HEK293 (cell line): ENCODE measurements at regions not wholly inside any gene's neighbourhood (a gene's known extent, or its start where the extent isn't known, plus 50 kb on each side); places are given as distances from the start of the nearest gene placed in this dataset.

Experiments used
- CTCF ChIP-seq: fragments of 450-650 bp; formaldehyde crosslinking; IDR thresholded peaks from 2 replicates; pipeline ENCODE4 v1.5.1; 2016; ENCODE audit warnings: missing biosample characterization, missing genetic modification characterization
- INSM2 ChIP-seq: fragments of 450-650 bp; formaldehyde crosslinking; IDR thresholded peaks from 2 replicates; pipeline ENCODE4 v1.5.1; 2016; ENCODE audit warnings: missing biosample characterization, missing genetic modification characterization
- TCF7L2 ChIP-seq: IDR thresholded peaks from 2 replicates; pipeline ENCODE4 v1.6.1; 2011; ENCODE audit warnings: low read depth, mild to moderate bottlenecking, inconsistent platforms, low read length, moderate library complexity, borderline replicate concordance
- ZBTB11 ChIP-seq: fragments of 450-650 bp; formaldehyde crosslinking; conservative IDR thresholded peaks from 2 replicates; pipeline ENCODE4 v1.5.1; 2016; ENCODE audit warnings: low read depth, missing biosample characterization, missing genetic modification characterization
- ZBTB26 ChIP-seq: fragments of 450-650 bp; formaldehyde crosslinking; optimal IDR thresholded peaks from 2 replicates; pipeline ENCODE3; 2016; ENCODE audit warnings: missing biosample characterization, mild to moderate bottlenecking, missing genetic modification characterization
- ZNF416 ChIP-seq: fragments of 450-650 bp; formaldehyde crosslinking; IDR thresholded peaks from 2 replicates; pipeline ENCODE4 v1.5.1; 2016; ENCODE audit warnings: missing biosample characterization, missing genetic modification characterization
- ZNF521 ChIP-seq: fragments of 450-650 bp; formaldehyde crosslinking; IDR thresholded peaks from 2 replicates; pipeline ENCODE4 v1.5.1; 2017; ENCODE audit warnings: missing biosample characterization, mild to moderate bottlenecking, missing genetic modification characterization
- ZNF629 ChIP-seq: fragments of 450-650 bp; formaldehyde crosslinking; IDR thresholded peaks from 2 replicates; pipeline ENCODE4 v1.5.1; 2017; ENCODE audit warnings: missing biosample characterization, missing genetic modification characterization

- TF ChIP-seq CTCF (tag by site-specific recombination) (no peak), ZBTB11 (tag by site-specific recombination) (no peak), ZNF629 (tag by site-specific recombination) (no peak), ZNF416 (no peak), ZNF521 (tag by site-specific recombination) (no peak), TCF7L2 (no peak), INSM2 (tag by site-specific recombination) (no peak), ZBTB26 (tag by site-specific recombination) (no peak)
Measured at GRCh38 chr6:6452002-6452401, 131.5 kb upstream of the F13A1 start.
